ENCODE measurements at regions not wholly inside any gene's neighbourhood (a gene's known extent, or its start where the extent isn't known, plus 50 kb on each side); places are given as distances from the start of the nearest gene placed in this dataset.

GRCh38 chr2:172336681-172337080, 90.7 kb upstream of the ITGA6 start:
- TF ChIP-seq CTCF (IDR thresholded peaks at IDR 0.05; ENCODE audit: low read depth, low read length, missing control alignments) = no peak
- no peak for DNase-seq (ENCODE audit: low read depth)
- in situ Hi-C loops (cut with HindIII; ENCODE audit: low sequenced_read_pairs) = no loop called here
- H3K4me3 ChIP-seq (ENCODE audit: low read depth, low read length) = no peak overlapping the region

GRCh38 chr2:172339371-172340010, 87.9 kb upstream of the ITGA6 start:
- no peak for TF ChIP-seq CTCF (IDR thresholded peaks at IDR 0.05; ENCODE audit: low read depth, low read length, missing control alignments)
- no peak overlapping the region for H3K4me3 ChIP-seq (ENCODE audit: low read depth, low read length)
- DNase-seq (ENCODE audit: low read depth) = no peak
- in situ Hi-C loops (cut with HindIII; ENCODE audit: low sequenced_read_pairs) = no loop called here

- TF ChIP-seq CTCF (IDR thresholded peaks at IDR 0.05; ENCODE audit: low read depth, low read length, missing control alignments) = no peak
- no peak overlapping the region for H3K4me3 ChIP-seq (ENCODE audit: low read depth, low read length)
- no peak for DNase-seq (ENCODE audit: low read depth)
- in situ Hi-C loops (cut with HindIII; ENCODE audit: low sequenced_read_pairs) = no loop called here
Measured at GRCh38 chr2:172340394-172340793, 87.0 kb upstream of the ITGA6 start.

- in situ Hi-C loops (cut with HindIII; ENCODE audit: low sequenced_read_pairs) = no loop called here
- H3K4me3 ChIP-seq (ENCODE audit: low read depth, low read length) = no peak overlapping the region
- no peak for TF ChIP-seq CTCF (IDR thresholded peaks at IDR 0.05; ENCODE audit: low read depth, low read length, missing control alignments)
- no peak for DNase-seq (ENCODE audit: low read depth)
Measured at GRCh38 chr2:172342078-172342477, 85.3 kb upstream of the ITGA6 start.

GRCh38 chr2:172342611-172343010, 84.8 kb upstream of the ITGA6 start:
- H3K4me3 ChIP-seq (ENCODE audit: low read depth, low read length) = no peak overlapping the region
- no peak for TF ChIP-seq CTCF (IDR thresholded peaks at IDR 0.05; ENCODE audit: low read depth, low read length, missing control alignments)
- in situ Hi-C loops (cut with HindIII; ENCODE audit: low sequenced_read_pairs) = no loop called here
- DNase-seq (ENCODE audit: low read depth) = no peak

- H3K4me3 ChIP-seq (ENCODE audit: low read depth, low read length) = no peak overlapping the region
- no peak for DNase-seq (ENCODE audit: low read depth)
- in situ Hi-C loops (cut with HindIII; ENCODE audit: low sequenced_read_pairs) = no loop called here
- no peak for TF ChIP-seq CTCF (IDR thresholded peaks at IDR 0.05; ENCODE audit: low read depth, low read length, missing control alignments)
Measured at GRCh38 chr2:172344159-172344558, 83.2 kb upstream of the ITGA6 start.

All from astrocyte of the cerebellum (primary cell).